HepG2 (cell line): ENCODE measurements at regions not wholly inside any gene's neighbourhood (a gene's known extent, or its start where the extent isn't known, plus 50 kb on each side); places are given as distances from the start of the nearest gene placed in this dataset.

Experiments used
- ARNT2 ChIP-seq: sonication (generic); formaldehyde crosslinking; IDR thresholded peaks from 2 replicates; pipeline ENCODE4 v1.8.0; 2022; ENCODE audit warnings: mild to moderate bottlenecking, low read depth, missing genetic modification reagents, moderate library complexity
- KAT7 ChIP-seq: IDR thresholded peaks from 2 replicates; pipeline ENCODE4 v1.6.1; 2018; ENCODE audit warnings: borderline replicate concordance, missing compliant biosample characterization
- TF ChIP-seq, protein P1 (sequence below): sonication (generic); formaldehyde crosslinking; IDR thresholded peaks from 2 replicates; pipeline ENCODE4 v1.4.0; 2020; ENCODE audit warnings: low read depth, missing genetic modification reagents
- TF ChIP-seq, protein P2 (sequence below): sonication (generic); formaldehyde crosslinking; conservative IDR thresholded peaks from 2 replicates; pipeline ENCODE4 v1.4.0; 2020; ENCODE audit warnings: missing genetic modification reagents
- TF ChIP-seq, protein P3 (sequence below): sonication (generic); formaldehyde crosslinking; IDR thresholded peaks from 2 replicates; pipeline ENCODE4 v1.5.0; 2020; ENCODE audit warnings: missing genetic modification reagents, mild to moderate bottlenecking, borderline replicate concordance
- TF ChIP-seq, protein P4 (sequence below): IDR thresholded peaks from 2 replicates; pipeline ENCODE4 v1.6.1; 2016; ENCODE audit warnings: low read depth

DNA sequence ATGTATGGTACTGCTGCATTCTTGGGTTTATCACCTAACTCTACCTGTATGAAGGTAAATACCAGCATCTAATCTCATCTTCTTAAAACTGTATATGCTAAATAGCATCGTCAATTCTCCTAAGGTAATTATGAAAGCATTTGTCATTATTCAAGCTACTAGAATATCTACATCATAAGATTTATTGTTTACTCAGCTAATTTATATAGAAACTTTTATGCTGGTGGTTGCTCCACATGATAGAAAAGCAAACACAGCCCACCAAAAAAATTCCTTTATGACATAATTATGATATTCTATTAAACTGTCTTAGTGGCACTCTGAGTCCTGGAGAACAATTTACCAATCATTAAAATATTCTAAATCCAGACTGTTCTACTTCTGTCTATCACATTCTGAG, 1226.1 kb upstream of the NRXN1 start (continued):
- TF ChIP-seq, protein P1, sequence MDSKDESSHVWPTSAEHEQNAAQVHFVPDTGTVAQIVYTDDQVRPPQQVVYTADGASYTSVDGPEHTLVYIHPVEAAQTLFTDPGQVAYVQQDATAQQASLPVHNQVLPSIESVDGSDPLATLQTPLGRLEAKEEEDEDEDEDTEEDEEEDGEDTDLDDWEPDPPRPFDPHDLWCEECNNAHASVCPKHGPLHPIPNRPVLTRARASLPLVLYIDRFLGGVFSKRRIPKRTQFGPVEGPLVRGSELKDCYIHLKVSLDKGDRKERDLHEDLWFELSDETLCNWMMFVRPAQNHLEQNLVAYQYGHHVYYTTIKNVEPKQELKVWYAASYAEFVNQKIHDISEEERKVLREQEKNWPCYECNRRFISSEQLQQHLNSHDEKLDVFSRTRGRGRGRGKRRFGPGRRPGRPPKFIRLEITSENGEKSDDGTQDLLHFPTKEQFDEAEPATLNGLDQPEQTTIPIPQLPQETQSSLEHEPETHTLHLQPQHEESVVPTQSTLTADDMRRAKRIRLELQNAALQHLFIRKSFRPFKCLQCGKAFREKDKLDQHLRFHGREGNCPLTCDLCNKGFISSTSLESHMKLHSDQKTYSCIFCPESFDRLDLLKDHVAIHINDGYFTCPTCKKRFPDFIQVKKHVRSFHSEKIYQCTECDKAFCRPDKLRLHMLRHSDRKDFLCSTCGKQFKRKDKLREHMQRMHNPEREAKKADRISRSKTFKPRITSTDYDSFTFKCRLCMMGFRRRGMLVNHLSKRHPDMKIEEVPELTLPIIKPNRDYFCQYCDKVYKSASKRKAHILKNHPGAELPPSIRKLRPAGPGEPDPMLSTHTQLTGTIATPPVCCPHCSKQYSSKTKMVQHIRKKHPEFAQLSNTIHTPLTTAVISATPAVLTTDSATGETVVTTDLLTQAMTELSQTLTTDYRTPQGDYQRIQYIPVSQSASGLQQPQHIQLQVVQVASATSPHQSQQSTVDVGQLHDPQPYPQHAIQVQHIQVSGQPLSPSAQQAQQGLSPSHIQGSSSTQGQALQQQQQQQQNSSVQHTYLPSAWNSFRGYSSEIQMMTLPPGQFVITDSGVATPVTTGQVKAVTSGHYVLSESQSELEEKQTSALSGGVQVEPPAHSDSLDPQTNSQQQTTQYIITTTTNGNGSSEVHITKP (CRISPR knock-in tag): no peak
- TF ChIP-seq, protein P2, sequence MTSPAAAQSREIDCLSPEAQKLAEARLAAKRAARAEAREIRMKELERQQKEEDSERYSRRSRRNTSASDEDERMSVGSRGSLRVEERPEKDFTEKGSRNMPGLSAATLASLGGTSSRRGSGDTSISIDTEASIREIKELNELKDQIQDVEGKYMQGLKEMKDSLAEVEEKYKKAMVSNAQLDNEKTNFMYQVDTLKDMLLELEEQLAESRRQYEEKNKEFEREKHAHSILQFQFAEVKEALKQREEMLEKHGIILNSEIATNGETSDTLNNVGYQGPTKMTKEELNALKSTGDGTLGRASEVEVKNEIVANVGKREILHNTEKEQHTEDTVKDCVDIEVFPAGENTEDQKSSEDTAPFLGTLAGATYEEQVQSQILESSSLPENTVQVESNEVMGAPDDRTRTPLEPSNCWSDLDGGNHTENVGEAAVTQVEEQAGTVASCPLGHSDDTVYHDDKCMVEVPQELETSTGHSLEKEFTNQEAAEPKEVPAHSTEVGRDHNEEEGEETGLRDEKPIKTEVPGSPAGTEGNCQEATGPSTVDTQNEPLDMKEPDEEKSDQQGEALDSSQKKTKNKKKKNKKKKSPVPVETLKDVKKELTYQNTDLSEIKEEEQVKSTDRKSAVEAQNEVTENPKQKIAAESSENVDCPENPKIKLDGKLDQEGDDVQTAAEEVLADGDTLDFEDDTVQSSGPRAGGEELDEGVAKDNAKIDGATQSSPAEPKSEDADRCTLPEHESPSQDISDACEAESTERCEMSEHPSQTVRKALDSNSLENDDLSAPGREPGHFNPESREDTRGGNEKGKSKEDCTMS (CRISPR knock-in tag): no peak
- TF ChIP-seq ARNT2: no peak
- no peak for TF ChIP-seq KAT7 (CRISPR knock-in tag)
- TF ChIP-seq, protein P3, sequence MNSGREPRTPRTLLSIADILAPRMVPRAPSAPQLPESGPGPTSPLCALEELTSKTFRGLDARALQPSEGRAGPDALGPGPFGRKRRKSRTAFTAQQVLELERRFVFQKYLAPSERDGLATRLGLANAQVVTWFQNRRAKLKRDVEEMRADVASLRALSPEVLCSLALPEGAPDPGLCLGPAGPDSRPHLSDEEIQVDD: no peak
- TF ChIP-seq, protein P4, sequence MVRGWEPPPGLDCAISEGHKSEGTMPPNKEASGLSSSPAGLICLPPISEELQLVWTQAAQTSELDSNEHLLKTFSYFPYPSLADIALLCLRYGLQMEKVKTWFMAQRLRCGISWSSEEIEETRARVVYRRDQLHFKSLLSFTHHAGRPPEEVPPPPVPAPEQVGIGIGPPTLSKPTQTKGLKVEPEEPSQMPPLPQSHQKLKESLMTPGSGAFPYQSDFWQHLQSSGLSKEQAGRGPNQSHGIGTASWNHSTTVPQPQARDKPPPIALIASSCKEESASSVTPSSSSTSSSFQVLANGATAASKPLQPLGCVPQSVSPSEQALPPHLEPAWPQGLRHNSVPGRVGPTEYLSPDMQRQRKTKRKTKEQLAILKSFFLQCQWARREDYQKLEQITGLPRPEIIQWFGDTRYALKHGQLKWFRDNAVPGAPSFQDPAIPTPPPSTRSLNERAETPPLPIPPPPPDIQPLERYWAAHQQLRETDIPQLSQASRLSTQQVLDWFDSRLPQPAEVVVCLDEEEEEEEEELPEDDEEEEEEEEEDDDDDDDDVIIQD (CRISPR knock-in tag): no peak
